HUES6 (cell line): ENCODE measurements at regions not wholly inside any gene's neighbourhood (a gene's known extent, or its start where the extent isn't known, plus 50 kb on each side); places are given as distances from the start of the nearest gene placed in this dataset.

ENCODE experiments used
- H3K27ac ChIP-seq: 2 replicates; pipeline ENCODE4 v1.7.0; 2013; ENCODE audit warnings: low read depth, mild to moderate bottlenecking, low read length, inconsistent platforms
- H3K27me3 ChIP-seq: 2 replicates; pipeline ENCODE4 v1.6.1; 2013; ENCODE audit warnings: low read length; ENCODE audit not compliant: control insufficient read depth, insufficient read depth
- H3K36me3 ChIP-seq: 2 replicates; pipeline ENCODE4 v1.6.1; 2013; ENCODE audit warnings: low read length; ENCODE audit not compliant: control insufficient read depth, insufficient read depth
- H3K4me1 ChIP-seq: 2 replicates; pipeline ENCODE4 v1.6.1; 2013; ENCODE audit warnings: low read length; ENCODE audit not compliant: control insufficient read depth, insufficient read depth
- H3K4me3 ChIP-seq: 2 replicates; pipeline ENCODE4 v1.5.1; 2013; ENCODE audit warnings: low read depth, low read length
- H3K9ac ChIP-seq: one replicate; pipeline ENCODE4 v1.6.1; 2013; ENCODE audit warnings: mild to moderate bottlenecking, low read length
- H3K9me3 ChIP-seq: 2 replicates; pipeline ENCODE4 v1.6.1; 2013; ENCODE audit warnings: low read depth, low read length; ENCODE audit not compliant: control insufficient read depth, insufficient read depth

DNA sequence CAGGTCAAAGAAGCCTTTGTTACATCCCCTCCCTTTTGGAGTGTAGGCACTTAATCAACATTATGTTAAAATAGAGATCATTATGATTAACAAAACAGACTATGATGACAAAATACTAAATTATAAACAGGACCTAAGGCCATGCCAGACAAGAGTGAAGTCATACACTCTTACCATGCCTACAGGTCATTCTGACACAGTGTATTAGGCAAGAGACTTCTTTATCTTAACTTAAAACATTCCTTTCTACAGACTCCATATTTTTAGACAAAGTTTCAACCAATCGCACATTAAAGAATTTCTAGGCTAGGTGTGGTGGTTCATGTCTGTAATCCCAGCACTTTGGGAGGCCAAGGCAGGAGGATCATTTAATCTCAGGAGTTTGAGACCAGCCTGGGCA is 128.6 kb upstream of the SLC34A2 start:
- Histone ChIP-seq H3K9me3 (no peaks in the 10 kb centered on the region), H3K4me3 (no peak overlapping the region), H3K27ac (no peak overlapping the region), H3K9ac (no peak overlapping the region), H3K27me3 (peaks cover 9% of the 10 kb centered on the region), H3K36me3 (no peaks in the 10 kb centered on the region), H3K4me1 (peaks cover 8% of the 10 kb centered on the region)

DNA sequence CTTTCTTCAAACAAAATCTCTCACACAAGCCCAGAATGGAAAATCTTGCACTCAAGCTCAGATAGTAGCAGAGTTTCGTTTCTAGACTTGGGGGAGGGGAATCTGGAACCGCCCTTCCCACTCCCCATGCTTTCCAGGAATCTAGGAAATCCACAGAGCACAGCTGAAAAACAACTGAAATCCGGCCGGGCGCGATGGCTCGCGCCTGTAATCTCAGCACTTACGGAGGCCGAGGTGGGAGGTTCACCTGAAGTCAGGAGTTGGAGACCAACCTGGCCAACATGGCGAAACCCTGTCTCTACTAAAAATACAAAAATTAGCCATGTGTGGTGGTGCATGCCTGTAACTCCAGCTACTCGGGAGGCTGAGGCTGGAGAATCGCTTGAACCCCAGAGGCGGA is 127.3 kb upstream of the SLC34A2 start:
- H3K9me3 ChIP-seq = no peaks in the 10 kb centered on the region
- H3K36me3 ChIP-seq = no peaks in the 10 kb centered on the region

DNA sequence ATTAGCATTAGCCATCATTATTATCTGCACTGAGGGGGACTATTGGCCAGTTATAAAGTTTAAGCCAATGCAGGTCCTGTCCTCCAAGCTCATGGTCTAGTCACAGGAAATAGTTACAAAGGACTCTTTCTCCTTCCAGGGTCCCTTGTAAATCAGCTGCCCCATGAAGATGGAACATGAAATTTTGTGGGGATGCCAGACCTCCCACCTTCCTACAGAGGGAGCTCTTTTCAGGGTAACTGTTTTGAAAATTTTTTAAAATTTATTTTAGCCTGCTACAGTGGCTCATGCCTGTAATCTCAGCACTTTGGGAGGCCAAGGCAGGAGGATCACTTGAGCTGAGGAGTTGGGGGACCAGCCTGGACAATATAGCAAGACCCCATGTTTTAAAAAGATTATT is 124.4 kb upstream of the SLC34A2 start:
- Histone ChIP-seq H3K4me1 (peaks cover 16% of the 10 kb centered on the region), H3K36me3 (no peaks in the 10 kb centered on the region), H3K27me3 (peaks cover 6% of the 10 kb centered on the region; the same call in 1 of the 2 replicates), H3K9me3 (no peaks in the 10 kb centered on the region), H3K9ac (no peak overlapping the region), H3K27ac (no peak overlapping the region), H3K4me3 (no peak overlapping the region)

More for the DNA sequence above, 127.3 kb upstream of the SLC34A2 start:
- Histone ChIP-seq H3K4me1 (peaks cover 8% of the 10 kb centered on the region), H3K27ac (no peak overlapping the region), H3K9ac (no peak overlapping the region), H3K27me3 (peaks cover 6% of the 10 kb centered on the region), H3K4me3 (no peak overlapping the region)

DNA sequence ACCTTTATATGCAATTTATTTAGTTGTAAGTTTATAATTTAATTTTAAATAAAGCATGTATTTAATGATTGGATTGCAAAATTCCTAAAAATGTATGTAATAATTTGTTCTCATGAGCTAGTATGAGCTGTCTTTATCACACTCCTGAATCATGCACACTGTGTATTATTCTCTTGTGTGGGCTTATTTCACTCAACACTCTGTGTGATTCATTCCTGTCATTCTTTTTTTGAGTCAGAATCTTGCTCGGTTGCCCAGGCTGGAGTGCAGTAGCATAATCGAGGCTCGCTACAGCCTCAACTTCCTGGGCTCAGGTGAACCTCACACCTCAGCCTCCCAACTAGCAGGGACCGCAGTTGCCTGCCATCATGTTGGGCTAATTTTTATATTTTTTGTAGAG is 123.1 kb upstream of the SLC34A2 start:
- Histone ChIP-seq H3K4me1 (peaks cover 16% of the 10 kb centered on the region), H3K36me3 (no peaks in the 10 kb centered on the region), H3K9me3 (no peaks in the 10 kb centered on the region), H3K27me3 (peaks cover 10% of the 10 kb centered on the region; the same call in 1 of the 2 replicates), H3K4me3 (no peak overlapping the region), H3K9ac (no peak overlapping the region), H3K27ac (no peak overlapping the region)

DNA sequence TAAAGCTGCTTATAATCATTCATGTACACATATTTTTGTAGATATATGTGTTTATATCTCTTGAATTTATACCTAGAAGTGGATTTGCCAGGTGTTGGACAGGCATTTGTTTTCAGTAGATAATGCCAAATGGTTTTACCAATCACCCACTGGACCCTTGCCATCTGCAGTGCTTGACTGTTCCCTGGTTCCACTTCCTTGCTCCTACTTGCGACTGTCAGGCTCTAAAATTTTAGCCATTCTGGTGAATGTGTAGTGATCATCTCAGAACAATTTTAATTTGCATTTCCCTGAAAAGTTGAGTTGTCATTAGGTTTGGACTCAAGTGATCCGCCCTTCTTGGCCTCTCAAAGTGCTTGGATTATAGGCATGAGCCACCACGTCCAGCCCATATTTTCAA is 122.4 kb upstream of the SLC34A2 start:
- H3K27me3 ChIP-seq = peaks cover 10% of the 10 kb centered on the region; the same call in 1 of the 2 replicates

DNA sequence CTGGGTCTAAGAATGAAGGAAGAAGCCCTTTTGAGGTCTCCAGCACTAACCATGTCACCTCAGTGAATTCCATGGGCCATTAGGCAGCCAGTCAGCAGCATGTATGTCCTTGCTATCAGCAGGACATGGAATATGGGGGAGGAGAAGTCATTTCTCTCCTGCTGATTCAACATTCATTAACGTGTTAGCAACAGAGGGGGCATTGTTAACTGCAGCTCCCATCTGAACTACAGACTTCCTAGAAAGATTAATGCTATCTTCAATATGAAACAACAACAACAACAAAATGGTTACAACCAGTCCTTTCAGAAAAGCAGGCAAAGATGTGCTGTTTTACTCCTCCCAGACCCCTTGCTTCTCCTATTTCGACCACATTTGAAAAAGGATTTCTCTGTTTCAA is 120.4 kb upstream of the SLC34A2 start:
- Histone ChIP-seq H3K4me1 (peaks cover 16% of the 10 kb centered on the region), H3K27me3 (peaks cover 14% of the 10 kb centered on the region; the same call in 1 of the 2 replicates), H3K9me3 (no peaks in the 10 kb centered on the region), H3K9ac (no peak overlapping the region), H3K4me3 (no peak overlapping the region), H3K27ac (no peak overlapping the region), H3K36me3 (no peaks in the 10 kb centered on the region)

More for the DNA sequence above, 122.4 kb upstream of the SLC34A2 start:
- Histone ChIP-seq H3K27ac (no peak overlapping the region), H3K4me1 (peaks cover 16% of the 10 kb centered on the region), H3K36me3 (no peaks in the 10 kb centered on the region), H3K9me3 (no peaks in the 10 kb centered on the region), H3K4me3 (no peak overlapping the region), H3K9ac (no peak overlapping the region)

DNA sequence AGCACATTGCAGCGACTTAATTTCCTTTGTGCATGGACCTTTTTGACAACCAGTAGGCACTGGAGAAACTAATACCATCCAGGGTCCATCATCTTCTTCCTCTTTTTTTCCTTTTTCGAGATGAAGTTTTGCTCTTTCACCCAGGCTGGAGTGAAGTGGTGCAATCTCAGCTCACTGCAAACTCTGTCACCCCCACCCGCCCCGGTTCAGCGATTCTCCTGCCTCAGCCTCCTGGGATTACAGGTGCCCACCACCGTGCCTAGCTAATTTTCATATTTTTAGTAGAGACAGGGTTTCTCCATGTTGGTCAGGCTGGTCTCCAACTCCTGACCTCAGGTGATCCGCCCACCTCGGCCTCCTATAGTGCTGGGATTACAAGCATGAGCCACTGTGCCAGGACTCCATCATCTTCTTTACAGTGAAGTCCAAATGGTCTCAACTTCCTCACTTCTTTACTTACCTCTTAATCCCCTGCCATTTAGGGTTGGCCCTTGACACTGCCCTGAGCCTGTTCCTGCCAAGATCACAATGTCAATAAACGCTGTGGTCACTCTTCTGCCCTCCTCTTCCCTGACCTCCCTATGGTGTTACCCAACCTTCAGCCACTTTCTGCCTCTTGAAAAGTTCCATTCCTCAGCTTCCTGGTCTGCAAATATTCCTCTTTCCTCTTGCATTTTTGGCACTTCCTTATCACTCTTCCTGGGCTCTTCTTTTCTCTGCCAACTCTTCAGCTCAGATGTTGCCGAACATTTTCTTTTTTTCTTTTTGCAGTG is 119.8 kb upstream of the SLC34A2 start:
- no peaks in the 10 kb centered on the region for H3K36me3 ChIP-seq
- no peak overlapping the region for H3K9ac ChIP-seq
- no peaks in the 10 kb centered on the region for H3K9me3 ChIP-seq
- H3K27ac ChIP-seq = no peak overlapping the region
- H3K27me3 ChIP-seq = peaks cover 14% of the 10 kb centered on the region; the same call in 1 of the 2 replicates
- peaks cover 16% of the 10 kb centered on the region for H3K4me1 ChIP-seq
- H3K4me3 ChIP-seq = no peak overlapping the region

DNA sequence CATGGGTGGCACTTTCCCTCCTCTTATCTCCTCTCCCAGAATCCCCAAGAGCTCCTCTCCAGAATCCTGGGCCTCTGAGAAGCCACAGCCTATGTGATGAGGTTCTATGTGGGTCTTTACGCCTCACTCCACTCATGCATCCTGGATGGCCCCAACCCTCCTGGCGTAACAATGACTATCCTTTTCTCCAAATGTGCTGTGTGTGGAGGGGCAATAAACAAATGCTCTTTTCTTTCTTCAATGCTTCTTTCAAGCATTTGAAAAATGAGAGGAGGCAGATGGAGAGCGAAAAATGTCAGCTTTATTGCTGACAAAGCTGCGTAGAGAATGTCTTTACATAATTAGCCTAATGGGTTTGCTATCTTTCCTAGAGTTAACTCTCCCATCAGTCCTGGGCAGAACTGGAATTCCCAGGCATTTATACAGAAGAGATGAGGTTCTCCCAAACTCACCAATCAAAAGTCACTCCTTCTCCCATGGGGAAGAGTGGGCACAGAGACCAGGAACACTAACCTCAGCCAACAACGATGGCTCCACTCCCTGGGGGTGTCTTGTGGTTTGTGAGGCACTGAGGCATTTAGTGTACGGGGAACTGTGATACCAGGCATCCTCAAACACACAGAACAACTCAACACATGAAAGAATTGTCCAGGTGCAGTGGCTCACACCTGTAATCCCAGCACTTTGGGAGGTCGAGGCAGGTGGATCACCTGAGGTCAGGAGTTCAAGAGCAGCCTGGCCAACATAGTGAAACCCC is 118.9 kb upstream of the SLC34A2 start:
- H3K9me3 ChIP-seq = no peaks in the 10 kb centered on the region
- no peak overlapping the region for H3K4me3 ChIP-seq
- no peaks in the 10 kb centered on the region for H3K36me3 ChIP-seq
- no peak overlapping the region for H3K27ac ChIP-seq
- H3K27me3 ChIP-seq = peaks cover 14% of the 10 kb centered on the region; the same call in 1 of the 2 replicates
- H3K9ac ChIP-seq = no peak overlapping the region
- H3K4me1 ChIP-seq = peaks cover 16% of the 10 kb centered on the region

DNA sequence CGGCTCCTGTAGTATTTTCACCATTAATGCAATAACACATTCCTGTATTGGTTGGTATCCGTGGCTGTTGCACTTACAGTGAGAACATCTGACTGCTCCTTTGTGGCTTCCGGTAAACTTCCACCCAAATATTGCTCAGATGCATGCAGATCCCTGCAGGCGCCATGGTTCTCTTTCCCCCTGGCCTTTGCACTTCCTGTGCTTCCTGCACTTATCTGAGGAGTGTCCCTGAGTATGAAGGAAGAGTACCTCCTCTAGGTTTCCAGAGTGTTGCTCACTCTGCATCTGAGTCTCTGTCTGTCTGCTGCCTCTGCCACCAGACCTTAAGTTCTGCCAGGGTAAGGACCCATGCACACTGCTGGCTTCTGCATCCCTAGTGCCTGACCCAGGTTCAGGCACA is 117.2 kb upstream of the SLC34A2 start:
- peaks cover 11% of the 10 kb centered on the region; the same call in 1 of the 2 replicates for H3K27me3 ChIP-seq
- H3K4me1 ChIP-seq = peaks cover 16% of the 10 kb centered on the region
- H3K9ac ChIP-seq = no peak overlapping the region
- no peaks in the 10 kb centered on the region for H3K36me3 ChIP-seq
- H3K9me3 ChIP-seq = no peaks in the 10 kb centered on the region
- no peak overlapping the region for H3K4me3 ChIP-seq
- H3K27ac ChIP-seq = no peak overlapping the region

DNA sequence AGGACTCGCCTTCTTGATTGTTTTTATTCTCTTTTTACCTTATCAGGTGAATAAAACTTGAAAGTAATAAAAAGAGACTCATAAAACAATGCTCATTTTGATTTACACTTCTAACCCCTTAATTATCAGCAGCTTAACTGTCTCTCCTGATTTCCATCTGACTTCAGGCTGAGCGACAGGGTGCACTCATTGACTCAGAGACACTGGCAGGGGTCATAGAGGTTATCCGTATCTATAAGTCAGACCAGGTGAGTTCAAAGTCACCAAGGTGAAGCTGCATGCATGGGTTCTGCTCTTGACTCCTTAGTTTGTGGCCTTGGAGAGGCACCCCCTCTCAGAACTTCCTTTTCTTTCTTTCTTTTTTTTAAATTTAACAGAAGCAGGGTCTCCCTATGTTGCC is 116.4 kb upstream of the SLC34A2 start:
- Histone ChIP-seq H3K9me3 (no peaks in the 10 kb centered on the region), H3K4me1 (peaks cover 16% of the 10 kb centered on the region), H3K36me3 (no peaks in the 10 kb centered on the region), H3K27me3 (peaks cover 11% of the 10 kb centered on the region; the same call in 1 of the 2 replicates), H3K9ac (no peak overlapping the region), H3K4me3 (no peak overlapping the region), H3K27ac (no peak overlapping the region)

DNA sequence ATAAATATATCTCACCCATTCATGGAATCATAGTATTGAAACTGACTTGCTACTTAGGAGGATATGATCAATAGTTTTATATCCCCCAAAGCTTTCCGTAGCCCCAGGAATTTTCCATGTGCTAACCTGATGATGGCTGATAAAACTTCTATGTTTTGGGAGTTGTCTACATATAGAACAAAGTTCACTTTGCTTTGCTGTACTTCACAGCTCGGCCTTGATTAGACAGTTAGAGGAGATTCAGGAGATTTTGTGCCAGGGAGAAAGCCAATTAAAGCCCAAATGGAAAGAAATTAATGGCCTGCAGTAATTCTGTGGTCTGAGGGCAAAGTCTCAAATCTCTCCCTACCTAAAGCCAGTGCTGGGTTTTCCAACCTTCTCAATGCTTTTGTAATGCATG is 114.9 kb upstream of the SLC34A2 start:
- Histone ChIP-seq H3K36me3 (no peaks in the 10 kb centered on the region), H3K9me3 (no peaks in the 10 kb centered on the region), H3K4me1 (peaks cover 4% of the 10 kb centered on the region), H3K27me3 (peaks cover 11% of the 10 kb centered on the region; the same call in 1 of the 2 replicates), H3K27ac (no peak overlapping the region), H3K4me3 (no peak overlapping the region), H3K9ac (no peak overlapping the region)
